OCI-M2 (cell line): ENCODE measurements at regions not wholly inside any gene's neighbourhood (a gene's known extent, or its start where the extent isn't known, plus 50 kb on each side); places are given as distances from the start of the nearest gene placed in this dataset.

Experiments used
- DNase-seq: peaks from one replicate; lab custom pipeline; 2025; ENCODE audit not compliant: unreplicated experiment; lab: John Stamatoyannopoulos, UW

GRCh38 chr21:17422931-17423330, 89.9 kb upstream of the CXADR start:
- no peak for DNase-seq

- DNase-seq = no peak
These were observed 85.7 kb upstream of the CXADR start for GRCh38 chr21:17427157-17427556.

- no peak for DNase-seq
These were observed 84.9 kb upstream of the CXADR start for GRCh38 chr21:17427831-17428483.

GRCh38 chr21:17428484-17428869, 84.4 kb upstream of the CXADR start:
- no peak for DNase-seq

- DNase-seq = no peak
These were observed 83.9 kb upstream of the CXADR start for GRCh38 chr21:17428980-17429379.

GRCh38 chr21:17429936-17430335, 82.9 kb upstream of the CXADR start:
- DNase-seq = no peak

- no peak for DNase-seq
These were observed 80.1 kb upstream of the CXADR start for GRCh38 chr21:17432732-17433057.

GRCh38 chr21:17433730-17434129, 79.1 kb upstream of the CXADR start:
- DNase-seq = no peak

- no peak for DNase-seq
These were observed 77.0 kb upstream of the CXADR start for GRCh38 chr21:17435565-17436543.

- no peak for DNase-seq
These were observed 76.2 kb upstream of the CXADR start for GRCh38 chr21:17436626-17437111.

GRCh38 chr21:17438635-17439034, 74.2 kb upstream of the CXADR start:
- no peak for DNase-seq

- no peak for DNase-seq
These were observed 71.9 kb upstream of the CXADR start for GRCh38 chr21:17440969-17441368.

GRCh38 chr21:17441370-17441769, 71.5 kb upstream of the CXADR start:
- DNase-seq = no peak

- no peak for DNase-seq
These were observed 70.7 kb upstream of the CXADR start for GRCh38 chr21:17442165-17442564.

- DNase-seq = no peak
These were observed 68.0 kb upstream of the CXADR start for GRCh38 chr21:17444828-17445227.

- DNase-seq = no peak
These were observed 66.1 kb upstream of the CXADR start for GRCh38 chr21:17446737-17447136.

- no peak for DNase-seq
These were observed 63.1 kb upstream of the CXADR start for GRCh38 chr21:17449701-17450100.

- DNase-seq = no peak
These were observed 61.4 kb upstream of the CXADR start for GRCh38 chr21:17451364-17451891.

- DNase-seq = peak; percentile 76
These were observed 58.4 kb upstream of the CXADR start for GRCh38 chr21:17454315-17455027.

GRCh38 chr21:17455028-17455353, 57.9 kb upstream of the CXADR start:
- no peak for DNase-seq

GRCh38 chr21:17455451-17455850, 57.4 kb upstream of the CXADR start:
- no peak for DNase-seq

GRCh38 chr21:17458279-17458678, 54.6 kb upstream of the CXADR start:
- no peak for DNase-seq
